ENCODE measurements at regions not wholly inside any gene's neighbourhood (a gene's known extent, or its start where the extent isn't known, plus 50 kb on each side); places are given as distances from the start of the nearest gene placed in this dataset.

- TF ChIP-seq CTCF (IDR thresholded peaks at IDR 0.05; ENCODE audit: insufficient read depth, low read depth, low read length) (no peak), EZH2 (IDR thresholded peaks at IDR 0.05; ENCODE audit: insufficient read depth, low read length) (no peak)
Measured at GRCh38 chr6:105495515-105495914, 92.6 kb upstream of the PREP start.
